HG03565 (cell line): ENCODE measurements at regions not wholly inside any gene's neighbourhood (a gene's known extent, or its start where the extent isn't known, plus 50 kb on each side); places are given as distances from the start of the nearest gene placed in this dataset.
"Not testable (repeated sequence)": the region's sequence is repeated elsewhere in the genome, so short reads cannot be mapped to it uniquely, and the experiment has no call there.

Experiments used
- ATAC-seq: cut with Tn5 transposase; IDR thresholded peaks from one replicate; pipeline ENCODE4 v1.9.1; 2021; ENCODE audit warnings: mild to moderate bottlenecking, moderate library complexity; ENCODE audit not compliant: unreplicated experiment

- no peak for ATAC-seq
Measured at GRCh38 chr1:38522915-38523567, 336.5 kb downstream of the RRAGC start.

GRCh38 chr1:38516560-38516959, 343.0 kb downstream of the RRAGC start:
- no peak for ATAC-seq

- no peak for ATAC-seq
Measured at GRCh38 chr1:38512789-38513188, 346.8 kb downstream of the RRAGC start.

GRCh38 chr1:38512024-38512767, 347.4 kb downstream of the RRAGC start:
- ATAC-seq = no peak

- no peak for ATAC-seq
Measured at GRCh38 chr1:38508232-38508631, 351.3 kb downstream of the RRAGC start.

- no peak for ATAC-seq
Measured at GRCh38 chr1:38507563-38507962, 352.0 kb downstream of the RRAGC start.

- ATAC-seq = no peak
Measured at GRCh38 chr1:38505944-38506343, 353.6 kb downstream of the RRAGC start.

GRCh38 chr1:38502758-38503157, 356.8 kb downstream of the RRAGC start:
- no peak for ATAC-seq

GRCh38 chr1:38500891-38501290, 358.7 kb downstream of the RRAGC start:
- no peak for ATAC-seq

- ATAC-seq = no peak
Measured at GRCh38 chr1:38500352-38500751, 359.2 kb downstream of the RRAGC start.

- ATAC-seq = no peak
Measured at GRCh38 chr1:38498686-38499085, 360.9 kb downstream of the RRAGC start.

GRCh38 chr1:38497921-38498656, 361.5 kb downstream of the RRAGC start:
- no peak for ATAC-seq

- not testable (repeated sequence) for ATAC-seq
Measured at GRCh38 chr1:38493306-38493705, 366.3 kb downstream of the RRAGC start.

- no peak for ATAC-seq
Measured at GRCh38 chr1:38489844-38490270, 369.7 kb downstream of the RRAGC start.

- no peak for ATAC-seq
Measured at GRCh38 chr1:38488162-38488898, 371.2 kb downstream of the RRAGC start.

- no peak for ATAC-seq
Measured at GRCh38 chr1:38487396-38487795, 372.2 kb downstream of the RRAGC start.

GRCh38 chr1:38486085-38486484, 373.5 kb downstream of the RRAGC start:
- no peak for ATAC-seq

GRCh38 chr1:38481871-38482826, 377.4 kb downstream of the RRAGC start:
- ATAC-seq = no peak

GRCh38 chr1:38479662-38480061, 379.9 kb downstream of the RRAGC start:
- not testable (repeated sequence) for ATAC-seq

GRCh38 chr1:38477811-38478210, 381.8 kb downstream of the RRAGC start:
- no peak for ATAC-seq
